Body of pancreas (tissue), 4 donors: ENCODE measurements at regions not wholly inside any gene's neighbourhood (a gene's known extent, or its start where the extent isn't known, plus 50 kb on each side); places are given as distances from the start of the nearest gene placed in this dataset.

Source experiments
- ATAC-seq: fragments of 150-250 bp; one replicate; pipeline ENCODE4 v1.9.1; 2016
- DNase-seq, 4 donors: peaks; one replicate each; pipeline ENCODE4 v3.0.0-alpha.2; 2019
- H3K27ac ChIP-seq, 4 donors: fragments of 200-600 bp; sonication (generic); 1 replicate in 3 of 4; 2 replicates in 1 of 4; pipeline versions ENCODE4 v1.5.1 to v1.6.1; 2016 to 2019; ENCODE audit warnings: mild to moderate bottlenecking in 1 of 4, mixed read lengths in 1 of 4, moderate library complexity in 1 of 4
- H3K27me3 ChIP-seq, 2 donors: fragments of 200-600 bp; sonication (generic); one replicate each; pipeline ENCODE4 v1.6.0; 2016; ENCODE audit warnings: mild to moderate bottlenecking in 1 of 2
- H3K36me3 ChIP-seq, 2 donors: fragments of 200-600 bp; sonication (generic); replicated peaks in 1 of 2; 2 replicates each; pipeline ENCODE4 v1.5.1; 2016; ENCODE audit warnings: low read depth in 2 of 2; ENCODE audit not compliant: insufficient read depth in 1 of 2
- H3K4me1 ChIP-seq: fragments of 200-600 bp; sonication (generic); one replicate; pipeline ENCODE4 v1.6.0; 2016
- H3K4me3 ChIP-seq, 2 donors: fragments of 200-600 bp; sonication (generic); 1 replicate in 1 of 2; 2 replicates in 1 of 2; pipeline ENCODE4 v1.5.1; 2016 to 2019
- H3K9me3 ChIP-seq, 3 donors: fragments of 200-600 bp; sonication (generic); 1 replicate in 2 of 3; 2 replicates in 1 of 3; pipeline ENCODE4 v1.5.1; 2016
- CTCF ChIP-seq, 7 experiments: fragments of 450-650 bp in 4 of 7; fragments of 200-600 bp in 3 of 7; sonication (generic) in 3 of 7; IDR thresholded peaks; one replicate each; pipeline ENCODE4 v1.5.1; 2016 to 2019; ENCODE audit warnings: antibody characterized with exemption in 7 of 7
- POLR2A ChIP-seq, 3 donors: fragments of 450-650 bp; IDR thresholded peaks; one replicate each; pipeline ENCODE4 v1.6.1; 2016; ENCODE audit warnings: antibody characterized with exemption in 3 of 3, mild to moderate bottlenecking in 2 of 3
- WGBS, 2 donors: methylation state at CpG; one replicate each; pipeline ENCODE4 v1.1.5; 2017; 5-methylcytosine and 5-hydroxymethylcytosine counted together
- intact Hi-C: fragments of 100-400 bp; cut with DNase I; formaldehyde crosslinking; loops from one replicate; pipeline ENCODE4 v1.15.1; 2023

DNA sequence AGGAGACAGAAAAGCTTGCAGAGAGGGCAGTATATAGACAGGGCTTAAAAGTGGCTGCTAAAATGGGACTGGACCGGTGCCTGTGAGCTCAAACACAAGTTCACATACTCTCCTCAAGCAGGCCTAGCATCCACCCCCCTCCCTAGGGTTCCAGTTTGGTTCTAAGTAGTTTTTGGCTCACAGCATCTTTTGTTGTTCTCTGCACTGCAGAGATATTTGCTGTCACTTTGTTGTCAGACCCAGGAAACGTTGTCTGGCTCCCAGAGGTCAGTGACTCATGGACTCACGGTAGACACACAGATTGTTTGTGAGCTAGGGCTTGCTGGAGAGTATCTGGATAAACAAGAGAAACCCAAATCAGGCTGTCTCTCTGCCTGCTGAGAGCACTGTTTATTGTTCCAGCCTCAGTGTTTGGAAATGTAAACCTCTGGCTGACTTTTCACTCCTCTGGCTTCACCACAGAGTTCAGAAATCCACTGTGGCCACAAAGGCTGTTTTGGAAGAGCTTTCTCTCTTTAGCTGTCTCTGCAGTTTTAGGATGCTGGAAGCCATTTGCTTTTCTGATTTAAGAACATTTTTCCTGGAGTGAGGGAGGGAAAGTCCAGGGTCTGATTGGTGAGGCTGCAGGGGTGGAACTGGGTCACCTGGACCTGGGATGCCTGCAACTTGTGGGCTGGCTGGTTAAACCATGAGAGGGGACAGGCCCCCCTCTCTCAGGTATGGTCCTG is 303.7 kb upstream of the PLET1 start:
- no peaks in the 10 kb centered on the region for H3K36me3 ChIP-seq
- H3K4me1 ChIP-seq, result no peaks in the 10 kb centered on the region
- no peaks in the 10 kb centered on the region for H3K27me3 ChIP-seq
- ATAC-seq (no peak), DNase-seq (peak in 1 of 4 donors; percentile 28)
- no peak overlapping the region for H3K4me3 ChIP-seq
- intact Hi-C loops, result no loop called here
- no peaks in the 10 kb centered on the region for H3K9me3 ChIP-seq
- WGBS, 2 donors, result 48 to 49% methylated on average over 3 of the region's 3 CpGs
- no peak overlapping the region for H3K27ac ChIP-seq
- TF ChIP-seq POLR2A (IDR thresholded peaks at IDR 0.05) (no peak), CTCF (IDR thresholded peaks at IDR 0.05) (no peak)

DNA sequence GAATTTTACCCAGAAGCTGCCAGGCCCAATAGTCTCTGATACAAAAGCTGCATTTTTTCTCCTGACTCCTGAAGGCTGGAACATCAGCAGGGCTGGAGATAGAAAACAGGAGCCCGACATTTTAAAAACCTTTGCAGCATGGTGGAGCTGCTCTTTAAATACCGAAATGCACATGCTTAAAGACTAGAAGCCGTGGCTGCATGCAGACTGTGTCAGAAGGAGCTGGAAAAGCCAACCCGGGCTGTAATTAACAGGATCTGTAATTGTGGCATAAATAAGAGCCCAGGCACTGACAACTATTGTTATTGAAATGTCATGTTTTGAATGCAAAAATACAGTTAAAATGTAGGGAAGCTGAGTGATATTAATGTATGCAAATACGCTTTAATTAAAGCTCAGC is 304.9 kb upstream of the PLET1 start:
- Histone ChIP-seq H3K27me3 (no peaks in the 10 kb centered on the region), H3K36me3 (no peaks in the 10 kb centered on the region), H3K4me3 (no peak overlapping the region), H3K4me1 (no peaks in the 10 kb centered on the region), H3K27ac (no peak overlapping the region), H3K9me3 (no peaks in the 10 kb centered on the region)
- DNase-seq (no peak), ATAC-seq (no peak)
- TF ChIP-seq POLR2A (IDR thresholded peaks at IDR 0.05), result no peak
- TF ChIP-seq CTCF (IDR thresholded peaks at IDR 0.05), result no peak
- intact Hi-C loops, result no loop called here
- WGBS, 2 donors, result 70% methylated on average over 5 of the region's 5 CpGs

DNA sequence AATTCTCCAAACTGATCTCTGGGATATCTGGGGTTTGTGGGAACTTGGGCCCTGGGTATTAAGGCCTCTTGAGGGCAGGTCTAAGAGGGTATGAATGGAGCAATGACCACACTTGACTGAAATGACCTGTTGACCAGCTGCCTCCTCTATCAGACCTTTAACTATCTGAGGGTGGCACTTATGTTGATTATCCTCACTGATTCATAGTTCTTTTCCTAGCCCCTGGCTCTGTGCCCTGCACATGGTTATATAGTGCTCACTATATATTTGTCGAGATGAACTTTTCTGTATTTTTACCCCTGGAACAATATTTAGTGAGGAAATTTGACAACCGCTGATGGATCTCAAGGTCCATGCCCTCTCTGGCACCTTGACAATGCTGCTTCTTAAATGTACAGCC is 305.5 kb upstream of the PLET1 start:
- Histone ChIP-seq H3K9me3 (no peaks in the 10 kb centered on the region), H3K27ac (no peak overlapping the region), H3K27me3 (no peaks in the 10 kb centered on the region), H3K4me1 (no peaks in the 10 kb centered on the region), H3K4me3 (no peak overlapping the region), H3K36me3 (no peaks in the 10 kb centered on the region)
- intact Hi-C loops, result no loop called here
- 78 to 87% methylated on average over 2 of the region's 2 CpGs for WGBS, 2 donors
- ATAC-seq (no peak), DNase-seq (no peak)
- no peak for TF ChIP-seq POLR2A (IDR thresholded peaks at IDR 0.05)
- no peak for TF ChIP-seq CTCF (IDR thresholded peaks at IDR 0.05)

DNA sequence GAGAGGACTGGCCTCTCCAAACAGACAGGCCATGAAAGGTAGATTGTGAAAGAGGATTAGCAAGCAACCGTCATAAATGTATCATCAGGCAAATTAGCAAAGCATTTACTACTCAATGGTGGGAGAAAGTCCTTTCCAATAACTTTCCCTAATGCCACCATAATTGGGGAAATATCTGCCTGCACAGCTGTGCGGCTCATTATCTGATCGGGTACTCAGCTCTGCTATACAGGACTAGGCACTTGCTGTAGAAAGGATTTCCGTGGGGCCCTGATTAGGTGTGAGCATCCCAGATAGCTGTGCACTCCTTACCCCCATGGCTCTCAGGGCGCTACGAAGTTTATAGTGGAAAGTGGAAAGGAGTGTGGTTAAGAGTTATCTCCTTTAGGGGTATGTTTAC is 309.7 kb upstream of the PLET1 start:
- DNase-seq, result no peak
- no peak overlapping the region for H3K27ac ChIP-seq
- no peak overlapping the region for H3K4me3 ChIP-seq
- no peak for TF ChIP-seq POLR2A (IDR thresholded peaks at IDR 0.05)
- no peak for TF ChIP-seq CTCF (IDR thresholded peaks at IDR 0.05)
- H3K27me3 ChIP-seq, result no peaks in the 10 kb centered on the region
- no peak for ATAC-seq
- intact Hi-C loops, result no loop called here
- H3K4me1 ChIP-seq, result no peaks in the 10 kb centered on the region
- WGBS, 2 donors, result 39 to 49% methylated on average over 6 of the region's 6 CpGs
- no peaks in the 10 kb centered on the region for H3K36me3 ChIP-seq
- no peaks in the 10 kb centered on the region for H3K9me3 ChIP-seq

DNA sequence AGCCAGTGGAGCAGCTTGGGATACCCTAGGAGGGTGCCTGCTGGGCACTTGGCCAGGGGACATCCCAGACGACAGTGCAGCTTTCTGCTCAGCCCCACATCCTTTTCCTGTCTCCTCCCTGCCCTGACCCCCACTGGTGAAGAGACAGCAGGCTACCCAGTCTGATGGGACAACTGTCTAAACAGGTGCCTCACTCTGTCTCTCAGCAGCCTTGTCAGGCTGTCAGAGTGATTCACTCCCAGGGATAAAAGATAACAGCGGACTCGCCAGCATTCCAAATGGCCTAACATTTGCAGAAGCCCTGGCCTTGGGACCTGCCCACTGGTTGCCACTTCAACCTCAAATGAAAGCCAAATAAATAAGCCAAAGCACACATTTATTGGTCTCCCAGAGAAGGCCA is 318.6 kb upstream of the PLET1 start:
- intact Hi-C loops, result no loop called here
- DNase-seq, result no peak
- Histone ChIP-seq H3K4me3 (no peak overlapping the region), H3K36me3 (no peaks in the 10 kb centered on the region), H3K27me3 (no peaks in the 10 kb centered on the region), H3K27ac (no peak overlapping the region), H3K4me1 (no peaks in the 10 kb centered on the region), H3K9me3 (no peaks in the 10 kb centered on the region)
- no peak for ATAC-seq
- 47 to 56% methylated on average over 3 of the region's 3 CpGs for WGBS, 2 donors
- no peak for TF ChIP-seq POLR2A (IDR thresholded peaks at IDR 0.05)
- TF ChIP-seq CTCF (IDR thresholded peaks at IDR 0.05), result no peak
